CD14-positive monocyte (primary cell): ENCODE measurements at regions not wholly inside any gene's neighbourhood (a gene's known extent, or its start where the extent isn't known, plus 50 kb on each side); places are given as distances from the start of the nearest gene placed in this dataset.

Experiments
- DNase-seq, 3 donors: peaks; one replicate each; pipeline ENCODE4 v3.0.0-alpha.2; 2011 to 2022
- H2AFZ ChIP-seq: 2 replicates; pipeline ENCODE4 v1.6.0; 2012; ENCODE audit warnings: mild to moderate bottlenecking, low read depth, low read length, inconsistent platforms; ENCODE audit not compliant: insufficient read depth, poor library complexity, severe bottlenecking
- H3K27ac ChIP-seq, 2 donors: 1 replicate in 1 of 2; 2 replicates in 1 of 2; pipeline ENCODE4 v1.5.1; 2012 to 2013; ENCODE audit warnings: low read length in 2 of 2, control low read depth in 1 of 2, inconsistent platforms in 1 of 2, low read depth in 1 of 2, mild to moderate bottlenecking in 1 of 2
- H3K27me3 ChIP-seq, 2 donors: one replicate each; pipeline versions ENCODE4 v1.6.0 to v1.6.1; 2011 to 2013; ENCODE audit warnings: low read length in 2 of 2; ENCODE audit not compliant: control insufficient read depth in 2 of 2, insufficient read depth in 2 of 2
- H3K36me3 ChIP-seq, 2 donors: replicated peaks in 1 of 2; 1 replicate in 1 of 2; 2 replicates in 1 of 2; pipeline versions ENCODE4 v1.5.1 to v1.6.1; 2012 to 2013; ENCODE audit warnings: low read length in 2 of 2, control low read depth in 1 of 2, inconsistent platforms in 1 of 2, mild to moderate bottlenecking in 1 of 2; ENCODE audit not compliant: insufficient read depth in 2 of 2, control insufficient read depth in 1 of 2
- H3K4me1 ChIP-seq, 2 donors: 1 replicate in 1 of 2; 2 replicates in 1 of 2; pipeline versions ENCODE4 v1.5.1 to v1.6.1; 2012 to 2013; ENCODE audit warnings: low read length in 2 of 2, control low read depth in 1 of 2, inconsistent platforms in 1 of 2, mild to moderate bottlenecking in 1 of 2, moderate library complexity in 1 of 2; ENCODE audit not compliant: insufficient read depth in 2 of 2, control insufficient read depth in 1 of 2
- H3K4me2 ChIP-seq: replicated peaks from 2 replicates; pipeline ENCODE3; 2012; ENCODE audit warnings: low read length, moderate library complexity, mild to moderate bottlenecking; ENCODE audit not compliant: poor library complexity, severe bottlenecking; ENCODE audit errors: extremely low read depth
- H3K4me3 ChIP-seq, 3 experiments: fragments of 200-600 bp in 1 of 3; sonication (generic) in 1 of 3; replicated peaks in 1 of 3; 1 replicate in 2 of 3; 2 replicates in 1 of 3; pipeline ENCODE4 v1.5.1; 2011 to 2013; ENCODE audit warnings: low read length in 3 of 3, mild to moderate bottlenecking in 3 of 3, control low read depth in 2 of 3, low read depth in 2 of 3, inconsistent platforms in 1 of 3, moderate library complexity in 1 of 3
- H3K79me2 ChIP-seq: 2 replicates; pipeline ENCODE4 v1.6.0; 2012; ENCODE audit warnings: mild to moderate bottlenecking, control low read depth, inconsistent platforms, low read length, moderate library complexity; ENCODE audit not compliant: insufficient read depth
- H3K9ac ChIP-seq: 2 replicates; pipeline ENCODE4 v1.6.0; 2017; ENCODE audit warnings: low read length, mild to moderate bottlenecking; ENCODE audit not compliant: insufficient read depth, poor library complexity, severe bottlenecking
- H3K9me3 ChIP-seq, 2 donors: replicated peaks in 1 of 2; 1 replicate in 1 of 2; 2 replicates in 1 of 2; pipeline versions ENCODE4 v1.5.1 to v1.6.1; 2012 to 2013; ENCODE audit warnings: low read length in 2 of 2, control low read depth in 1 of 2; ENCODE audit not compliant: control insufficient read depth in 1 of 2, insufficient read depth in 1 of 2
- H4K20me1 ChIP-seq: 2 replicates; pipeline ENCODE4 v1.6.0; 2012; ENCODE audit warnings: mild to moderate bottlenecking, low read length, control low read depth, moderate library complexity; ENCODE audit not compliant: insufficient read depth
- H3K27ac Mint-ChIP-seq, 7 donors: one replicate each; pipeline ENCODE4 v1.8.0; 2020; ENCODE audit warnings: mild to moderate bottlenecking in 7 of 7, mixed read lengths in 7 of 7, moderate library complexity in 6 of 7, inconsistent platforms in 2 of 7
- H3K27me3 Mint-ChIP-seq, 3 donors: one replicate each; pipeline ENCODE4 v1.8.0; 2021 to 2022; ENCODE audit warnings: low read depth in 3 of 3, mild to moderate bottlenecking in 3 of 3, mixed read lengths in 3 of 3, moderate library complexity in 3 of 3, inconsistent platforms in 1 of 3
- H3K36me3 Mint-ChIP-seq, 2 donors: one replicate each; pipeline ENCODE4 v1.8.0; 2020; ENCODE audit warnings: mixed read lengths in 2 of 2, inconsistent platforms in 1 of 2, mild to moderate bottlenecking in 1 of 2
- H3K4me1 Mint-ChIP-seq: one replicate; pipeline ENCODE4 v1.8.0; 2020; ENCODE audit warnings: mild to moderate bottlenecking, mixed read lengths
- H3K4me3 Mint-ChIP-seq, 2 donors: one replicate each; pipeline ENCODE4 v1.8.0; 2020; ENCODE audit warnings: mild to moderate bottlenecking in 2 of 2, mixed read lengths in 2 of 2, moderate library complexity in 1 of 2
- H3K9me3 Mint-ChIP-seq, 7 donors: one replicate each; pipeline ENCODE4 v1.8.0; 2020 to 2022; ENCODE audit warnings: mixed read lengths in 7 of 7, mild to moderate bottlenecking in 6 of 7, moderate library complexity in 6 of 7, inconsistent platforms in 2 of 7
- WGBS: methylation state at CpG from one replicate; pipeline ENCODE4 v1.1.5; 2013; ENCODE audit warnings: missing lambda C conversion rate; ENCODE audit not compliant: insufficient coverage; 5-methylcytosine and 5-hydroxymethylcytosine counted together
- intact Hi-C, 2 donors: fragments of 100-400 bp; cut with micrococcal nuclease; formaldehyde crosslinking; loops; one replicate each; pipeline versions ENCODE4 v1.15.0 to v1.15.1; 2023
- TF ChIP-seq, protein P1 (sequence below): fragments of 200-600 bp; IDR thresholded peaks from one replicate; pipeline ENCODE4 v1.8.0; 2022; ENCODE audit warnings: antibody characterized with exemption, mild to moderate bottlenecking

DNA sequence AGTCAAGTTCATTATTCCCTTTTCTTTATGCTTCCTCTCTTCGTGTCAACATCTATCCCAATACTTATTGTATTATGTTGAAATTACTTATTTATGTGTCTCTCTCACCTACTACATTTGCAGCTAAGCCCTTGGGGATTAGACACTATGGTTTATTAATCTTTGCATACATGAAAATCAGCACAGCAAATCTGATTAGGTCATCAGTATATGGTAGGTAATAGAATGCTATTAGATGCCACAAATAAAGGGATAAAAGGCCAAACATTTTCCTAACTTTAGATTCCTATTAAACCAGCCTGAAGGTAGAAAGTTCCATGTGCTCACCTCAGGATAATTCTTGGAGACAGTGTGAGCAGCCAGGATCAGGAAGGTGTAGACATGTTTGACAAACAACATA lies 490.1 kb upstream of the MPDZ start:
- H3K36me3 Mint-ChIP-seq, result no peaks in the 10 kb centered on the region
- no peak overlapping the region for H3K4me3 Mint-ChIP-seq
- intact Hi-C loops, result no loop called here
- H3K4me1 ChIP-seq, result no peaks in the 10 kb centered on the region
- H3K27me3 ChIP-seq, result no peaks in the 10 kb centered on the region
- no peak overlapping the region for H3K27ac Mint-ChIP-seq
- no peaks in the 10 kb centered on the region for H3K79me2 ChIP-seq
- H3K9me3 ChIP-seq, result no peaks in the 10 kb centered on the region
- no peaks in the 10 kb centered on the region for H3K27me3 Mint-ChIP-seq
- no peak overlapping the region for H3K4me2 ChIP-seq
- no CpG with 5 or more reads among the region's 1 CpG for WGBS
- no peak overlapping the region for H3K9ac ChIP-seq
- no peak overlapping the region for H2AFZ ChIP-seq
- peaks cover 0 to 3% (median 0%) of the 10 kb centered on the region in 7 donors for H3K9me3 Mint-ChIP-seq
- no peaks in the 10 kb centered on the region for H4K20me1 ChIP-seq
- H3K4me3 ChIP-seq, result no peak overlapping the region
- H3K4me1 Mint-ChIP-seq, result no peaks in the 10 kb centered on the region
- H3K27ac ChIP-seq, result no peak overlapping the region
- no peaks in the 10 kb centered on the region for H3K36me3 ChIP-seq
- DNase-seq, result no peak
- TF ChIP-seq, protein P1, sequence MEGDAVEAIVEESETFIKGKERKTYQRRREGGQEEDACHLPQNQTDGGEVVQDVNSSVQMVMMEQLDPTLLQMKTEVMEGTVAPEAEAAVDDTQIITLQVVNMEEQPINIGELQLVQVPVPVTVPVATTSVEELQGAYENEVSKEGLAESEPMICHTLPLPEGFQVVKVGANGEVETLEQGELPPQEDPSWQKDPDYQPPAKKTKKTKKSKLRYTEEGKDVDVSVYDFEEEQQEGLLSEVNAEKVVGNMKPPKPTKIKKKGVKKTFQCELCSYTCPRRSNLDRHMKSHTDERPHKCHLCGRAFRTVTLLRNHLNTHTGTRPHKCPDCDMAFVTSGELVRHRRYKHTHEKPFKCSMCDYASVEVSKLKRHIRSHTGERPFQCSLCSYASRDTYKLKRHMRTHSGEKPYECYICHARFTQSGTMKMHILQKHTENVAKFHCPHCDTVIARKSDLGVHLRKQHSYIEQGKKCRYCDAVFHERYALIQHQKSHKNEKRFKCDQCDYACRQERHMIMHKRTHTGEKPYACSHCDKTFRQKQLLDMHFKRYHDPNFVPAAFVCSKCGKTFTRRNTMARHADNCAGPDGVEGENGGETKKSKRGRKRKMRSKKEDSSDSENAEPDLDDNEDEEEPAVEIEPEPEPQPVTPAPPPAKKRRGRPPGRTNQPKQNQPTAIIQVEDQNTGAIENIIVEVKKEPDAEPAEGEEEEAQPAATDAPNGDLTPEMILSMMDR, result no peak

DNA sequence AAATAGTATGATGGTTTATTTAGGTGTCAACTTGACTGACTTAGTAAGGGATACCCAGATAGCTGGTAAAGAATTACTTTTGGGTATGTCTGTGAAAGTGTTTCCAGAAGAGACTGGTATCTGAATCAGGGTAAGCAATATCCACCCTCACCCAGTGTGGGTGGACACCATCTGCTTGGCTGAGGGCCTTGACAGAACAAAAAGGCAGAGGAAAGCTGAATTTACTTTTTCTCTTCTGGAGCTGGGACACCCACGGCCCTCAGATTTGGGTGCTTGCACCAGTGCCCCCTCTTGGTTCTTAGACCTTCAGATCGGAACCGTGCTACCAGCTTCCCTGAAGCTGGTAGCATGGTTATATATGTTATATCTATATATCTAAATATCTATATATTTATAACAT lies 489.5 kb upstream of the MPDZ start:
- Mint-ChIP-seq H3K4me3 (no peak overlapping the region), H3K36me3 (no peaks in the 10 kb centered on the region), H3K4me1 (no peaks in the 10 kb centered on the region), H3K9me3 (peaks cover 0 to 7% (median 0%) of the 10 kb centered on the region in 7 donors), H3K27ac (no peak overlapping the region), H3K27me3 (no peaks in the 10 kb centered on the region)
- no peaks in the 10 kb centered on the region for H4K20me1 ChIP-seq
- no peak overlapping the region for H3K4me2 ChIP-seq
- WGBS, result no CpG with 5 or more reads among the region's 3 CpGs
- no peak for DNase-seq
- H3K27ac ChIP-seq, result no peak overlapping the region
- no peak overlapping the region for H3K4me3 ChIP-seq
- no peaks in the 10 kb centered on the region for H3K9me3 ChIP-seq
- no peak overlapping the region for H3K9ac ChIP-seq
- TF ChIP-seq, protein P1, result no peak
- no peaks in the 10 kb centered on the region for H3K79me2 ChIP-seq
- H3K4me1 ChIP-seq, result no peaks in the 10 kb centered on the region
- intact Hi-C loops, result no loop called here
- H3K36me3 ChIP-seq, result no peaks in the 10 kb centered on the region
- H3K27me3 ChIP-seq, result no peaks in the 10 kb centered on the region
- no peak overlapping the region for H2AFZ ChIP-seq
